ENCODE measurements at regions not wholly inside any gene's neighbourhood (a gene's known extent, or its start where the extent isn't known, plus 50 kb on each side); places are given as distances from the start of the nearest gene placed in this dataset.

DNA sequence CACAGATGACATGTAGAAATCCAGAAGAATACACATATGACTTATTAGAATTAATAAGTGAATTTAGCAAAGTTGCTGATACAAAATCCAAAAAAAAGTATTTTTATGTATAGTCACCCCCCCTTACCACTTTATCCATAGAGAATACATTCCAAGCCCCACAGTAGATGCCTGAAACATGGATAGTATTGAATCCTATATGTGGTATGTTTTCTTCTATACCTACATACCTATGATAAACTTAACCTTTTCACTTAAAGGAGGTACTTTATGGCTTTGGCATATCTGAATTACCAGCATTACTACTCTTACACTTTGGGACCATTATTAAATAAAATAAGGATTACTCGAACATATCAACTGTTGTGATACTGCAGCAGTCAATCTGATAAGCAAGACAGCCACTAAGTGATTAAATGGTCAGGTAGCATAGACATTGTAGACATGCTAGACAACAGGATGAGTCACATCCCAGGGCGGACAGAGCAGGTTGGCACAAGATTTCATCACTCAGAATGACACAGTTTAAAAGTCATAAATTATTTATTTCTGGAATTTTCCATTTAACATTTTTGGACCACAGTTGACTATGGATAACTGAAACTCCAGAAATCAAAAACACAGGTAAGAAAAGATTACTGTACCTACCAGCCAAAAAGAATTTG, 208.2 kb upstream of the CHAC2 start:
- Histone ChIP-seq H4K20me1 (ENCODE audit: insufficient read depth, low read depth, low read length) (no peaks in the 10 kb centered on the region), H3K27ac (ENCODE audit: low read length) (no peak overlapping the region), H3K4me2 (ENCODE audit: low read depth, low read length, poor library complexity, severe bottlenecking) (no peak overlapping the region), H3K4me1 (ENCODE audit: low read length) (no peaks in the 10 kb centered on the region), H3K9me3 (ENCODE audit: low read length) (no peaks in the 10 kb centered on the region), H3K9ac (ENCODE audit: low read length) (no peak overlapping the region), H3K36me3 (ENCODE audit: insufficient read depth, low read length) (no peaks in the 10 kb centered on the region), H3K79me2 (ENCODE audit: low read length) (no peaks in the 10 kb centered on the region), H3K4me3 (ENCODE audit: low read length) (no peak overlapping the region), H3K9me2 (replicated peaks; ENCODE audit: insufficient read depth, low read length) (no peaks in the 10 kb centered on the region), H2AFZ (ENCODE audit: low read length) (no peak overlapping the region), H3K27me3 (ENCODE audit: low read length) (no peaks in the 10 kb centered on the region)
- no peak for DNase-seq

- no peaks in the 10 kb centered on the region for H3K36me3 ChIP-seq (ENCODE audit: insufficient read depth, low read length)
- no peaks in the 10 kb centered on the region for H3K9me3 ChIP-seq (ENCODE audit: low read length)
- H3K4me1 ChIP-seq (ENCODE audit: low read length) = no peaks in the 10 kb centered on the region
- no peak overlapping the region for H3K4me2 ChIP-seq (ENCODE audit: low read depth, low read length, poor library complexity, severe bottlenecking)
- no peak overlapping the region for H2AFZ ChIP-seq (ENCODE audit: low read length)
- no peaks in the 10 kb centered on the region for H3K27me3 ChIP-seq (ENCODE audit: low read length)
- no peaks in the 10 kb centered on the region for H4K20me1 ChIP-seq (ENCODE audit: insufficient read depth, low read depth, low read length)
- H3K27ac ChIP-seq (ENCODE audit: low read length) = no peak overlapping the region
- no peaks in the 10 kb centered on the region for H3K79me2 ChIP-seq (ENCODE audit: low read length)
- no peak overlapping the region for H3K9ac ChIP-seq (ENCODE audit: low read length)
- no peak overlapping the region for H3K4me3 ChIP-seq (ENCODE audit: low read length)
- H3K9me2 ChIP-seq (replicated peaks; ENCODE audit: insufficient read depth, low read length) = no peaks in the 10 kb centered on the region
- DNase-seq = no peak
Observed at GRCh38 chr2:53558867-53559266, 208.7 kb upstream of the CHAC2 start.

DNA sequence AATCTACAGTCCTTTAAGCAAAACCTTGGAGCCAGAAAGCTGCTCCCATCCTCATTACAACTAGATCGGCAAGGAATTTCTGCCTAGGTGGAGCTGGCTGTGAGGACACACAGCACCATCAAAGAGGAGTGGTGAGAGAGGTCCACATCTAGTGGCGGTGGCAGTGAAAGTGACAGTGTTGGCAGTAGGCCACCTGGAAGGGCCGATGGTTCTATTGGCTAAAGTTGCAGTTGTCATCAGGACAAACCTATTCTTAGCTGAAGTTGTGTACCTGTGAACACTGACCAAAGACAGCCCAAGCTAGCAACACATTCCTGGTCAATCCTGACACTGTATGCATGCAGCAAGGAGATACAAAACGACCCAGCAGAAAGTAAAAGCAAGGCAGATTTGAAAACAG, 218.1 kb upstream of the CHAC2 start:
- H3K27me3 ChIP-seq (ENCODE audit: low read length) = no peaks in the 10 kb centered on the region
- no peaks in the 10 kb centered on the region for H4K20me1 ChIP-seq (ENCODE audit: insufficient read depth, low read depth, low read length)
- no peak overlapping the region for H3K4me2 ChIP-seq (ENCODE audit: low read depth, low read length, poor library complexity, severe bottlenecking)
- H3K79me2 ChIP-seq (ENCODE audit: low read length) = no peaks in the 10 kb centered on the region
- H3K9me2 ChIP-seq (replicated peaks; ENCODE audit: insufficient read depth, low read length) = no peaks in the 10 kb centered on the region
- DNase-seq = no peak
- H3K9me3 ChIP-seq (ENCODE audit: low read length) = no peaks in the 10 kb centered on the region
- H3K4me3 ChIP-seq (ENCODE audit: low read length) = no peak overlapping the region
- no peaks in the 10 kb centered on the region for H3K36me3 ChIP-seq (ENCODE audit: insufficient read depth, low read length)
- no peak overlapping the region for H3K9ac ChIP-seq (ENCODE audit: low read length)
- H2AFZ ChIP-seq (ENCODE audit: low read length) = no peak overlapping the region
- H3K27ac ChIP-seq (ENCODE audit: low read length) = no peak overlapping the region
- no peaks in the 10 kb centered on the region for H3K4me1 ChIP-seq (ENCODE audit: low read length)

DNA sequence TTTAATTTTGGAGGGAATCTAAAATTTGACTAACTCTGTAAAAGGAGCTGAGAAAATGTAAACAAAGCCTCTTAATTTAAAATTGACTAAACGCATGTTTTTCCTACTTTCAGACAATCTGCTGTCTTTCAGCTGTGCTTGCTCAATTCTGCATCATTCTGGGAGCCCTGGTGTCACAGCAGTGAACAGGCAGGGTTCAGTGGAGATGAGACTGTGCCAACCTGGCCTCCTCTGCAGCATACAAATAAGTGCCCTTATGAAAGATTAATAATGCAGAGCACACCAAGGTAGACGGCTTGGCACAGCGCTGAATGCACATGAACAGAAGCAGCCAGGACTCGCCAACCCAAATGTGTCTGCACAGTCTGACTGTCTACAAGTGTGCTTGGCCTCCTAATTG, 222.0 kb upstream of the CHAC2 start:
- no peak overlapping the region for H3K9ac ChIP-seq (ENCODE audit: low read length)
- no peak overlapping the region for H2AFZ ChIP-seq (ENCODE audit: low read length)
- no peaks in the 10 kb centered on the region for H3K79me2 ChIP-seq (ENCODE audit: low read length)
- H3K27ac ChIP-seq (ENCODE audit: low read length) = no peak overlapping the region
- no peaks in the 10 kb centered on the region for H3K9me2 ChIP-seq (replicated peaks; ENCODE audit: insufficient read depth, low read length)
- no peaks in the 10 kb centered on the region for H3K36me3 ChIP-seq (ENCODE audit: insufficient read depth, low read length)
- no peaks in the 10 kb centered on the region for H3K4me1 ChIP-seq (ENCODE audit: low read length)
- no peaks in the 10 kb centered on the region for H4K20me1 ChIP-seq (ENCODE audit: insufficient read depth, low read depth, low read length)
- no peaks in the 10 kb centered on the region for H3K9me3 ChIP-seq (ENCODE audit: low read length)
- DNase-seq = no peak
- no peaks in the 10 kb centered on the region for H3K27me3 ChIP-seq (ENCODE audit: low read length)
- no peak overlapping the region for H3K4me2 ChIP-seq (ENCODE audit: low read depth, low read length, poor library complexity, severe bottlenecking)
- H3K4me3 ChIP-seq (ENCODE audit: low read length) = no peak overlapping the region

DNA sequence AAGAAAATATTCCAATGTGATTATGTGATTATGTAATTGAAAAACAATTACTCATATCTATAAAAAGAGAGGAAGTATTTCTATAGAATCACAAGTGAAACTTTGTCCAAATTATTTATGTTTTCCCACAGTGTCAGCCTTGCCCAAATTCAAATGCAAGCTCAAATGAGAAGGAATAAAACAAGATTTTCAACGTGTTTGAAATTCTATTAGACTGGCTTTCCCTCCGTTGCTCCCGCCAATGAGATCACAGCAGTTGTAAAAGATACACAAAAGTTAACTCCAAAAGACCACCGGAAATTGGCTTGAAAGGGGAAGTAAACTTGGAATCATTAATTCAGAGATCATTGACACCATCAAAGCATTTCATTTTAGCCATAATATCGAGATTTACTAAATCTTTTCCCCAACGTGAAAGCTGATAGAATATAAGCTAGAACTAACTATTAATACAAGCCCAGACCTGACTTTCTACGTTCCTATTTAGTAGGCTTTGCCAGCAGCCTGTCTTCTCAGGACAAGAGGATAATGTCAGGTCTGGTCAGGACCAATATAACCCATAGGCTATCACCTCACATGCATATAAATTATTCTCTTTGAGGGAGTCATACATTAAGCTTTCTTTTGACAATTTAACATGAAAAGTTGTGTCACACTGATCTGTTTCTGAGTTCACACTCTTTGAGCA, 222.6 kb upstream of the CHAC2 start:
- no peak overlapping the region for H3K4me3 ChIP-seq (ENCODE audit: low read length)
- no peaks in the 10 kb centered on the region for H3K27me3 ChIP-seq (ENCODE audit: low read length)
- no peaks in the 10 kb centered on the region for H4K20me1 ChIP-seq (ENCODE audit: insufficient read depth, low read depth, low read length)
- H3K9me3 ChIP-seq (ENCODE audit: low read length) = no peaks in the 10 kb centered on the region
- H3K79me2 ChIP-seq (ENCODE audit: low read length) = no peaks in the 10 kb centered on the region
- H3K27ac ChIP-seq (ENCODE audit: low read length) = no peak overlapping the region
- no peak overlapping the region for H2AFZ ChIP-seq (ENCODE audit: low read length)
- H3K4me1 ChIP-seq (ENCODE audit: low read length) = no peaks in the 10 kb centered on the region
- no peak overlapping the region for H3K4me2 ChIP-seq (ENCODE audit: low read depth, low read length, poor library complexity, severe bottlenecking)
- no peaks in the 10 kb centered on the region for H3K36me3 ChIP-seq (ENCODE audit: insufficient read depth, low read length)
- DNase-seq = no peak
- no peaks in the 10 kb centered on the region for H3K9me2 ChIP-seq (replicated peaks; ENCODE audit: insufficient read depth, low read length)
- no peak overlapping the region for H3K9ac ChIP-seq (ENCODE audit: low read length)

GRCh38 chr2:53543083-53543482, 224.5 kb upstream of the CHAC2 start:
- Histone ChIP-seq H3K4me1 (ENCODE audit: low read length) (no peaks in the 10 kb centered on the region), H3K27me3 (ENCODE audit: low read length) (no peaks in the 10 kb centered on the region), H3K27ac (ENCODE audit: low read length) (no peak overlapping the region), H3K4me3 (ENCODE audit: low read length) (no peak overlapping the region), H2AFZ (ENCODE audit: low read length) (no peak overlapping the region), H4K20me1 (ENCODE audit: insufficient read depth, low read depth, low read length) (no peaks in the 10 kb centered on the region), H3K9me3 (ENCODE audit: low read length) (no peaks in the 10 kb centered on the region), H3K79me2 (ENCODE audit: low read length) (no peaks in the 10 kb centered on the region), H3K9me2 (replicated peaks; ENCODE audit: insufficient read depth, low read length) (no peaks in the 10 kb centered on the region), H3K9ac (ENCODE audit: low read length) (no peak overlapping the region), H3K36me3 (ENCODE audit: insufficient read depth, low read length) (no peaks in the 10 kb centered on the region), H3K4me2 (ENCODE audit: low read depth, low read length, poor library complexity, severe bottlenecking) (no peak overlapping the region)
- DNase-seq = no peak

DNA sequence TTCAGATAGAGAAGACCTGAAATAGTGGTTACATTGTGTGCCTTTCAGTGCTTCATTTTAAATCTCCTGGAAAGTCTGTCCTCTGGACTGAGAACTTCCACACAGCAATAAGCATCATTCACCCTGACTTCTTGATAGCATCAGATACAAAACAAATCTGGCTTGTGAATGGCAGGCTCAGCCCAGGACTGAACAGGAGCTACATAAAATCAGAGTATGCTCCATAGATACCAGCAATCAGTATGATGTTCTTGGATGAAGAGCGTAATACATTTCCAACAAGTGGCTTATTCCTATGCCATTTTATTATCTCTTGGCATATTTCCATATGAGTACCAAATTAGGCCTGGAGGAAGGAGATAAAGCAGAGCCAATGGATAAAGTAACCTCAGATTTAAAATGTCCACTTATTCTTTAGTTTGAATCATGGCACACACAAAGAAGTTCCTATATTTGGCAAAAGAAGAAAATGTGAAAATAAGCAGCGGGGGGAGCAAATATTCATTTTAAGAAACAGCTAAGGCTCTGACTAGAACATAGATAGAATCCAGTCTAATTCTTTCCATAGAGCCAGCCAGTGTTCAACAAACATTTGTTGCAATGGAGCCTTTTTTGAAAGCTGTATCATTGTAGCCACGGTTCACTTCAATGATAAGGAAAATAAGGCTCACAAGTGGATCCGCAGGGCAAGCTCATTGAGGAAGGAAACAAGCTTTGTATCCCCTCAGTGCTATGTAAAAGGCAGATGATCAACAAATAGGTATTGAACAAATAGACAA, 230.8 kb upstream of the CHAC2 start:
- no peak overlapping the region for H3K9ac ChIP-seq (ENCODE audit: low read length)
- no peaks in the 10 kb centered on the region for H3K36me3 ChIP-seq (ENCODE audit: insufficient read depth, low read length)
- no peak overlapping the region for H3K27ac ChIP-seq (ENCODE audit: low read length)
- H3K79me2 ChIP-seq (ENCODE audit: low read length) = no peaks in the 10 kb centered on the region
- DNase-seq = no peak
- H3K4me3 ChIP-seq (ENCODE audit: low read length) = no peak overlapping the region
- no peaks in the 10 kb centered on the region for H4K20me1 ChIP-seq (ENCODE audit: insufficient read depth, low read depth, low read length)
- H3K27me3 ChIP-seq (ENCODE audit: low read length) = no peaks in the 10 kb centered on the region
- no peaks in the 10 kb centered on the region for H3K4me1 ChIP-seq (ENCODE audit: low read length)
- H3K9me2 ChIP-seq (replicated peaks; ENCODE audit: insufficient read depth, low read length) = no peaks in the 10 kb centered on the region
- H3K4me2 ChIP-seq (ENCODE audit: low read depth, low read length, poor library complexity, severe bottlenecking) = no peak overlapping the region
- no peaks in the 10 kb centered on the region for H3K9me3 ChIP-seq (ENCODE audit: low read length)
- H2AFZ ChIP-seq (ENCODE audit: low read length) = no peak overlapping the region

GRCh38 chr2:53535234-53535840, 232.3 kb upstream of the CHAC2 start:
- Histone ChIP-seq H3K27me3 (ENCODE audit: low read length) (no peaks in the 10 kb centered on the region), H3K4me1 (ENCODE audit: low read length) (no peaks in the 10 kb centered on the region), H4K20me1 (ENCODE audit: insufficient read depth, low read depth, low read length) (no peaks in the 10 kb centered on the region), H3K36me3 (ENCODE audit: insufficient read depth, low read length) (no peaks in the 10 kb centered on the region), H3K4me2 (ENCODE audit: low read depth, low read length, poor library complexity, severe bottlenecking) (no peak overlapping the region), H3K4me3 (ENCODE audit: low read length) (no peak overlapping the region), H3K79me2 (ENCODE audit: low read length) (no peaks in the 10 kb centered on the region), H3K27ac (ENCODE audit: low read length) (no peak overlapping the region), H3K9ac (ENCODE audit: low read length) (no peak overlapping the region), H3K9me3 (ENCODE audit: low read length) (no peaks in the 10 kb centered on the region), H3K9me2 (replicated peaks; ENCODE audit: insufficient read depth, low read length) (no peaks in the 10 kb centered on the region), H2AFZ (ENCODE audit: low read length) (no peak overlapping the region)
- DNase-seq = no peak

Data from Karpas-422 (cell line).